Gastrocnemius medialis (tissue), 4 donors: ENCODE measurements at regions not wholly inside any gene's neighbourhood (a gene's known extent, or its start where the extent isn't known, plus 50 kb on each side); places are given as distances from the start of the nearest gene placed in this dataset.

Source experiments
- ATAC-seq, 2 donors: fragments of 150-250 bp; one replicate each; pipeline ENCODE4 v1.9.1; 2016
- DNase-seq, 2 donors: peaks; one replicate each; pipeline ENCODE4 v3.0.0-alpha.2; 2019
- H3K27ac ChIP-seq, 4 donors: fragments of 200-600 bp; sonication (generic); 1 replicate in 1 of 4; 2 replicates in 3 of 4; pipeline ENCODE4 v1.5.1; 2016 to 2018; ENCODE audit warnings: mild to moderate bottlenecking in 2 of 4, moderate library complexity in 1 of 4
- H3K27me3 ChIP-seq, 3 donors: fragments of 200-600 bp; sonication (generic) in 2 of 3; 1 replicate in 1 of 3; 2 replicates in 2 of 3; pipeline versions ENCODE4 v1.5.1 to v1.6.0; 2016 to 2019; ENCODE audit warnings: mild to moderate bottlenecking in 1 of 3, moderate library complexity in 1 of 3
- H3K36me3 ChIP-seq, 2 donors: fragments of 200-600 bp; sonication (generic) in 1 of 2; one replicate each; pipeline ENCODE4 v1.5.1; 2017 to 2018
- H3K4me1 ChIP-seq, 2 donors: fragments of 200-600 bp; sonication (generic) in 1 of 2; one replicate each; pipeline ENCODE4 v1.5.1; 2016 to 2017; ENCODE audit warnings: mild to moderate bottlenecking in 2 of 2
- H3K4me3 ChIP-seq, 4 donors: fragments of 200-600 bp; sonication (generic) in 3 of 4; 1 replicate in 1 of 4; 2 replicates in 3 of 4; pipeline ENCODE4 v1.5.1; 2016 to 2019; ENCODE audit warnings: mild to moderate bottlenecking in 2 of 4
- H3K9me3 ChIP-seq, 3 donors: fragments of 200-600 bp; sonication (generic) in 2 of 3; 1 replicate in 1 of 3; 2 replicates in 2 of 3; pipeline ENCODE4 v1.5.1; 2016 to 2019
- POLR2A ChIP-seq, 2 donors: fragments of 450-650 bp; IDR thresholded peaks; one replicate each; pipeline ENCODE4 v1.6.1; 2017; ENCODE audit warnings: antibody characterized with exemption in 2 of 2, mild to moderate bottlenecking in 2 of 2, moderate library complexity in 2 of 2
- in situ Hi-C, 4 donors: fragments of 200-750 bp; cut with MboI; loops; one replicate each; pipeline versions ENCODE4 v1.15.0 to v1.8.0; 2017; ENCODE audit warnings: low sequenced_read_pairs in 4 of 4
- intact Hi-C: fragments of 100-400 bp; cut with DNase I; formaldehyde crosslinking; loops from one replicate; pipeline ENCODE4 v1.15.1; 2023; ENCODE audit warnings: low total_unique reads
- TF ChIP-seq, protein P1 (sequence below), 5 experiments: fragments of 450-650 bp in 3 of 5; fragments of 200-600 bp in 2 of 5; sonication (generic) in 2 of 5; IDR thresholded peaks in 4 of 5; conservative IDR thresholded peaks in 1 of 5; 1 replicate in 4 of 5; 2 replicates in 1 of 5; pipeline ENCODE4 v1.5.1; 2016 to 2019; ENCODE audit warnings: antibody characterized with exemption in 5 of 5, mild to moderate bottlenecking in 3 of 5, moderate library complexity in 3 of 5

DNA sequence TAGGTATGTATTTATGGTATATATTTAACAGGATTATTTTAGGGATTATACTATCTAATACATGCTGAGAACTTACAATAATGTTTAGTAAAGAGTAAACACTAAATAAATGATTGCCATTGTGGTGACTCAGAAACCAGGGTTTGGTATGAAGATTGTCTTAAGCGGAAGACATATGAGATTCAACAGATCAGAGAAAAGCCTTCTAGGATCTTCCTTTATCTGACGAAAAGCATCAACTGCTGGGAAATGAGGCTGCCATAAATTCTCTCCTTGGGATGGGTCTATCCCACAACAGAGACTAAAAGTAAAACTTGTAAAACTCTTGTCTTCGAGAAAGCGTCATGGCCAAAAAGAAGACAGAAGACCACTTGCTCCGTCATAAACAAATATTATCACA lies 1352.2 kb upstream of the EPHA6 start:
- intact Hi-C loops (no loop called here), in situ Hi-C loops (no loop called here)
- DNase-seq: no peak
- Histone ChIP-seq H3K9me3 (no peaks in the 10 kb centered on the region), H3K36me3 (no peaks in the 10 kb centered on the region), H3K4me1 (no peaks in the 10 kb centered on the region), H3K4me3 (no peak overlapping the region), H3K27ac (no peak overlapping the region), H3K27me3 (no peaks in the 10 kb centered on the region)
- no peak for ATAC-seq
- TF ChIP-seq POLR2A (IDR thresholded peaks at IDR 0.05): no peak
- TF ChIP-seq, protein P1, sequence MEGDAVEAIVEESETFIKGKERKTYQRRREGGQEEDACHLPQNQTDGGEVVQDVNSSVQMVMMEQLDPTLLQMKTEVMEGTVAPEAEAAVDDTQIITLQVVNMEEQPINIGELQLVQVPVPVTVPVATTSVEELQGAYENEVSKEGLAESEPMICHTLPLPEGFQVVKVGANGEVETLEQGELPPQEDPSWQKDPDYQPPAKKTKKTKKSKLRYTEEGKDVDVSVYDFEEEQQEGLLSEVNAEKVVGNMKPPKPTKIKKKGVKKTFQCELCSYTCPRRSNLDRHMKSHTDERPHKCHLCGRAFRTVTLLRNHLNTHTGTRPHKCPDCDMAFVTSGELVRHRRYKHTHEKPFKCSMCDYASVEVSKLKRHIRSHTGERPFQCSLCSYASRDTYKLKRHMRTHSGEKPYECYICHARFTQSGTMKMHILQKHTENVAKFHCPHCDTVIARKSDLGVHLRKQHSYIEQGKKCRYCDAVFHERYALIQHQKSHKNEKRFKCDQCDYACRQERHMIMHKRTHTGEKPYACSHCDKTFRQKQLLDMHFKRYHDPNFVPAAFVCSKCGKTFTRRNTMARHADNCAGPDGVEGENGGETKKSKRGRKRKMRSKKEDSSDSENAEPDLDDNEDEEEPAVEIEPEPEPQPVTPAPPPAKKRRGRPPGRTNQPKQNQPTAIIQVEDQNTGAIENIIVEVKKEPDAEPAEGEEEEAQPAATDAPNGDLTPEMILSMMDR (IDR thresholded peaks at IDR 0.05 in 4 of 5, conservative IDR thresholded peaks at IDR 0.05 in 1 of 5): no peak

DNA sequence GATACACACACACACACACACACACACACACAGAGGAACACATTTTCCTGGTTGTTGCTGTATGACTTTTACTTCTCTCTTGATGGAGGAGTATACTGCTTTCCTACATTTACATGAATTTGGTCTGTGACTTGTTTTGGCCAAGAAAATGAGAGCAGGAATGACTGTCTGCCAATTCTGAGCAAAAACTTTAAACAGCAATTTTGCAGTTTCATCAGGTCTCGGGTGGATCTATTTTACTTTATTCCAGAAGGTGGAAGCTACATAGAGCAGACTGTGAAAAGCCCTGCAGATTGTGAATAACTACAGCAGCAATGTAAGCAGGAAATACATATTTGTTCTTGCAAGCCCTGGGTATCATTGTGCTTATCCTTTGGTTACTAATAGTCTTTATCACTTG lies 1350.0 kb upstream of the EPHA6 start:
- Histone ChIP-seq H3K9me3 (no peaks in the 10 kb centered on the region), H3K27me3 (no peaks in the 10 kb centered on the region), H3K36me3 (no peaks in the 10 kb centered on the region), H3K27ac (no peak overlapping the region), H3K4me3 (no peak overlapping the region), H3K4me1 (no peaks in the 10 kb centered on the region)
- DNase-seq: no peak
- intact Hi-C loops (no loop called here), in situ Hi-C loops (no loop called here)
- ATAC-seq: no peak
- TF ChIP-seq, protein P1 (IDR thresholded peaks at IDR 0.05 in 4 of 5, conservative IDR thresholded peaks at IDR 0.05 in 1 of 5): no peak
- TF ChIP-seq POLR2A (IDR thresholded peaks at IDR 0.05): no peak

DNA sequence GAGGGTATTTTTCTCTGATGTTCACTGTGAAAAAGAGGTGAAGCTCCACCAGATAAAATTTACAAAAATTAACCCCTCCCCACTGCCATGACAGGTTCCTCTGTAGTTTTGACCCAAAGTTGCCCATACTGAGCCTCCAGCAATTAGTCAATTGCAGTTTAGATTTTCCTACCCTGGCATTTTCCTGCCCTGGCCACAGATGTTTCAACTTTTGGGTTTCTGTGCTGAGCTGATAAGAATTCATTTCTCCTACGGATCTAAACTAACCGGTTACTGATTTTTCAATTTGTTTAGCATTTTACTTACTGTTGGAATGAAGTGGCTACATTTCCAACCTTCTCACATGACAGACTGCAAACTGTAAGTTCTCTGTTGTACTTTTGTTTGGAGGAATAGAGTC lies 1346.1 kb upstream of the EPHA6 start:
- no peaks in the 10 kb centered on the region for H3K9me3 ChIP-seq
- ATAC-seq (no peak), DNase-seq (no peak)
- no peaks in the 10 kb centered on the region for H3K27me3 ChIP-seq
- TF ChIP-seq, protein P1 (IDR thresholded peaks at IDR 0.05 in 4 of 5, conservative IDR thresholded peaks at IDR 0.05 in 1 of 5): no peak
- no peak for TF ChIP-seq POLR2A (IDR thresholded peaks at IDR 0.05)
- H3K36me3 ChIP-seq: no peaks in the 10 kb centered on the region
- H3K4me1 ChIP-seq: no peaks in the 10 kb centered on the region
- intact Hi-C loops: no loop called here
- in situ Hi-C loops: no loop called here
- H3K27ac ChIP-seq: no peak overlapping the region
- H3K4me3 ChIP-seq: no peak overlapping the region

DNA sequence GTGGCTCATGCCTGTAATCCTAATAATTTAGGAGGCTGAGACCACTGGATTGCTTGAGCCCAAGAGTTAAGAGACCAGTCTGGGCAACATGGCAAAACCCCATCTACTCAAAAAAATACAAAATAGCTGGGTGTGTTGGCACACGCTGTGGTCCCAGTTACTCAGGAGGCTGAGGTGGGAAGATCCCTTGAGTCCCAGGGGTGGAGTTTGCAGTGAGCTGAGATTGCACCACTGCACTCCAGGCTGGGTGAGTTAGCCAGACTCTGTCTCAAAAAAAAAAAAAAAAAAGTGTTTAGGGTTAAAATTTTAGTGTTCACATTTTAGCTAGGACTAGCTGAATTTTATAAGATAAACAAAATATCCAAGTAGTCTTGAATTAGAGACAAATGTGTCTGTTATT lies 1340.1 kb upstream of the EPHA6 start:
- no peak for TF ChIP-seq POLR2A (IDR thresholded peaks at IDR 0.05)
- TF ChIP-seq, protein P1 (IDR thresholded peaks at IDR 0.05 in 4 of 5, conservative IDR thresholded peaks at IDR 0.05 in 1 of 5): no peak
- H3K36me3 ChIP-seq: no peaks in the 10 kb centered on the region
- intact Hi-C loops: no loop called here
- no peaks in the 10 kb centered on the region for H3K9me3 ChIP-seq
- DNase-seq: no peak
- no peak overlapping the region for H3K4me3 ChIP-seq
- no peak overlapping the region for H3K27ac ChIP-seq
- no peak for ATAC-seq
- in situ Hi-C loops: no loop called here
- no peaks in the 10 kb centered on the region for H3K27me3 ChIP-seq
- no peaks in the 10 kb centered on the region for H3K4me1 ChIP-seq

DNA sequence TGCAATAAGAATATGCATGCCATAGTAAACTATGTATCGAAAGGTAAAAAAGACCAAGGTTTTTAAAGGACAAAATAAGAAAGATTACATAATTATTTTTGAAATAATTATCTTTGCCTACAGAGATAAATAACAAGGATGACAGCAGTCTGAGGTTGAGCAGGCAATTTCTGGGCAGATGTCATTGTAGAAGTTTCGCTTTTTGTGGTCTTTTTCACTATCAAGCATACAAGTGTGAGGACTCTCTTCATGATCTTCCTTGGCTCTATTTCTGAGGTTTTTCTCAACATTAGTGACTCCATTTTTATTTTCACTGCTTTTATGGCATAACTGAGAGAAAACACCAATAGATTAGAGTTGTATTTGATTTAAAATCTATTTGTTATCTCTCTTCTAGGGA lies 1337.9 kb upstream of the EPHA6 start:
- intact Hi-C loops: no loop called here
- no peak for TF ChIP-seq POLR2A (IDR thresholded peaks at IDR 0.05)
- TF ChIP-seq, protein P1 (IDR thresholded peaks at IDR 0.05 in 4 of 5, conservative IDR thresholded peaks at IDR 0.05 in 1 of 5): no peak
- Histone ChIP-seq H3K9me3 (no peaks in the 10 kb centered on the region), H3K4me1 (no peaks in the 10 kb centered on the region), H3K4me3 (no peak overlapping the region), H3K36me3 (no peaks in the 10 kb centered on the region), H3K27me3 (no peaks in the 10 kb centered on the region), H3K27ac (no peak overlapping the region)
- in situ Hi-C loops: no loop called here
- ATAC-seq (no peak), DNase-seq (no peak)
